ENCODE measurements at regions not wholly inside any gene's neighbourhood (a gene's known extent, or its start where the extent isn't known, plus 50 kb on each side); places are given as distances from the start of the nearest gene placed in this dataset.

- no peak for TF ChIP-seq TP53 (CRISPR knock-in tag; IDR thresholded peaks at IDR 0.05)
- no peak for TF ChIP-seq HEYL (CRISPR knock-in tag; IDR thresholded peaks at IDR 0.05)
These were observed 796.7 kb downstream of the UQCRFS1 start (continued) for GRCh38 chr19:28416245-28416644.

- ATAC-seq (no peak), DNase-seq (ENCODE audit: low read depth in 1 of 2, low spot score in 1 of 2) (no peak), FAIRE-seq (no peak)
- Histone ChIP-seq H3K4me2 (no peak overlapping the region), H3K4me1 (no peaks in the 10 kb centered on the region), H3K27ac (no peak overlapping the region), H3K4me3 (no peak overlapping the region), H3K9me3 (peaks cover 6% of the 10 kb centered on the region; the same call in 1 of the 3 replicates)
- WGBS (ENCODE audit: missing lambda C conversion rate) = under 1% methylated on average over 3 of the region's 3 CpGs
- TF ChIP-seq HOXA7 (CRISPR knock-in tag; IDR thresholded peaks at IDR 0.05) = no peak
- ChIA-PET POLR2A (no interaction called here), CTCF (interaction anchor here (0.6 to 1.1 kb wide), 2 partner anchors 10 to 181 kb away, joined by 4 to 5 read pairs; no protein-coding TSS in a partner anchor)
These were observed 798.2 kb downstream of the UQCRFS1 start for GRCh38 chr19:28414748-28415147.

- ATAC-seq (no peak), DNase-seq (ENCODE audit: low read depth in 1 of 2, low spot score in 1 of 2) (no peak), FAIRE-seq (no peak)
- ChIA-PET POLR2A (no interaction called here), CTCF (no interaction called here)
- Histone ChIP-seq H3K4me1 (no peaks in the 10 kb centered on the region), H3K9me3 (no peaks in the 10 kb centered on the region), H3K4me2 (no peak overlapping the region), H3K4me3 (no peak overlapping the region), H3K27ac (no peak overlapping the region)
- 5% methylated on average over 5 of the region's 5 CpGs for WGBS (ENCODE audit: missing lambda C conversion rate)
- TF ChIP-seq BCL3 (IDR thresholded peaks at IDR 0.05) (no peak), ESRRA (IDR thresholded peaks at IDR 0.05; ENCODE audit: borderline replicate concordance, low read length) (no peak), MAX (IDR thresholded peaks at IDR 0.05) (no peak), BHLHE40 (IDR thresholded peaks at IDR 0.05; ENCODE audit: low read depth, low read length) (no peak), E2F6 (IDR thresholded peaks at IDR 0.05; ENCODE audit: borderline replicate concordance, low read depth) (no peak), EHMT2 (IDR thresholded peaks at IDR 0.05; ENCODE audit: low read depth) (no peak), HMGXB4 (CRISPR knock-in tag; IDR thresholded peaks at IDR 0.05; ENCODE audit: borderline replicate concordance) (no peak), POLR2AphosphoS2 (conservative IDR thresholded peaks at IDR 0.05; ENCODE audit: low read length) (no peak), FOSL2 (IDR thresholded peaks at IDR 0.05) (no peak), FOSL2 (CRISPR knock-in tag; IDR thresholded peaks at IDR 0.05) (no peak), POLR2A (IDR thresholded peaks at IDR 0.05; ENCODE audit: low read length) (no peak), RCOR1 (IDR thresholded peaks at IDR 0.05; ENCODE audit: low read depth, low read length) (no peak), MYC (IDR thresholded peaks at IDR 0.05; ENCODE audit: borderline replicate concordance, low read length) (no peak), RAD21 (conservative IDR thresholded peaks at IDR 0.05 in 1 of 2, IDR thresholded peaks at IDR 0.05 in 1 of 2) (no peak), TFCP2L1 (CRISPR knock-in tag; IDR thresholded peaks at IDR 0.05) (no peak), FOXS1 (CRISPR knock-in tag; IDR thresholded peaks at IDR 0.05) (no peak), HOXA7 (CRISPR knock-in tag; IDR thresholded peaks at IDR 0.05) (no peak)
These were observed 803.1 kb downstream of the UQCRFS1 start for GRCh38 chr19:28409859-28410258.

- ChIA-PET CTCF (no interaction called here), POLR2A (no interaction called here)
- no peak for TF ChIP-seq NR3C1 (IDR thresholded peaks at IDR 0.05)
- no peak for TF ChIP-seq FOXS1 (CRISPR knock-in tag; IDR thresholded peaks at IDR 0.05)
- TF ChIP-seq RARB (CRISPR knock-in tag; IDR thresholded peaks at IDR 0.05) = no peak
- TF ChIP-seq EHMT2 (IDR thresholded peaks at IDR 0.05; ENCODE audit: low read depth) = no peak
- WGBS (ENCODE audit: missing lambda C conversion rate) = 13% methylated on average over 2 of the region's 2 CpGs
- ATAC-seq (no peak), FAIRE-seq (peak; percentile 92), DNase-seq (ENCODE audit: low read depth in 1 of 2, low spot score in 1 of 2) (no peak)
- Histone ChIP-seq H3K9me3 (peaks cover 5% of the 10 kb centered on the region; the same call in 1 of the 3 replicates), H3K4me1 (no peaks in the 10 kb centered on the region), H3K4me3 (no peak overlapping the region), H3K27ac (no peak overlapping the region), H3K4me2 (no peak overlapping the region)
These were observed 806.0 kb downstream of the UQCRFS1 start for GRCh38 chr19:28406966-28407365.

Measured in A549 (cell line).